HG03064 (cell line): ENCODE measurements at regions not wholly inside any gene's neighbourhood (a gene's known extent, or its start where the extent isn't known, plus 50 kb on each side); places are given as distances from the start of the nearest gene placed in this dataset.

Source experiments
- ATAC-seq: cut with Tn5 transposase; IDR thresholded peaks from one replicate; pipeline ENCODE4 v1.9.1; 2021; ENCODE audit warnings: low read depth; ENCODE audit not compliant: unreplicated experiment

GRCh38 chr4:124904723-124905388, 192.3 kb upstream of the ANKRD50 start:
- ATAC-seq: no peak

DNA sequence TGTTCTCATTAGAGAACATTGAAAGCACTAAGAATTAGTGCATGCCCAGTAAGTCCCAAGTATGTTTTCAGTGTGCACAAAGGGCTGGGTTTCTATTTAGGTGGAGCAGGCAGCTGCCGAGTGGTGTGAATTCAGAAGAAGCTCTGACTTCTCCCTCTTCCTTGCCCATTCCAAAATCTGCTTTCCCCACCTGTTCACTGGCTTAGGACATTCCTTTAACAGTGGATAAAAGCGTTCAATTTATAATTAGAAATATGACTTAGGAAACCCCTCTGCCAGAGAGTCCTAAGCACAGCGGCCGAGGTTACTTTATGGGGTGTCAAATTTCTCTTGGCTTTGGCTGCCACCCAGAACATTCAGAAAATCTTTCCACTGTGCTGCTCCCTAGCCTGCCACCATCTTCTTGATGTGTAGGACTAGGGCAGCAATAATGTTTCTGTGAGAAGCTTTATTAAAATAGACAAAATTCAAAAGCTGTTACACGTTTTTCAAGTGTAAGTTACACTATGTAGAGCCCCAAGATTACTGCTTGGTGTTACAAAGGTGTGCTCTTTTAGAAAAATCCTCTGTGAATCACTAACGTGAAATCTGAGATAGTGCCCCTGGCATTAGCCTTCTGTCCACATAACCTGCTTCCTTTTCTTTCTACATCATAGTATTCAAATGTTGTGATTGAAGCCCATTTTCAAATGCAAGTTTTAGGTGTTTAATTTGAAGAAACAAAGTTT, 191.6 kb upstream of the ANKRD50 start:
- ATAC-seq: no peak

- ATAC-seq: no peak
These were observed 189.5 kb upstream of the ANKRD50 start for GRCh38 chr4:124902001-124902515.

- ATAC-seq: no peak
These were observed 187.5 kb upstream of the ANKRD50 start for GRCh38 chr4:124899997-124900396.

- no peak for ATAC-seq
These were observed 178.0 kb upstream of the ANKRD50 start for GRCh38 chr4:124890522-124890921.

DNA sequence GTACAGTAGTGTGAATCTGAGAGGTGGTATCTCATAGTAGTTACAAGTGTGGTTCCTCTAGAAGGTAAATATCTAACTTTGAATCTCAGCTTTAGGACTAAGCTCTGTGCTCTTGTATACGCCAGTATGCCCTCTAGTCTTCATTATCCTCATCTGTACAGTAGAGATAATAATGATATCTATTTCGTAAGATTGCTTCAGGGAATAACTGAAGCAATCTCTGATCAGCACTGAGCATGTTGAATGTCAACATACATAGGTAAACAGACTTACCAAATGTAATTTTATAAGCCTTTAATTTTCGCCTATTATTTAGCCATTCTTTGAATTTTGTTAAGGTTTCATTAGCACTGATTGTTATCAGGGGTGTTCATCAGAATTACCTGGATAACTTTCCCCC, 175.2 kb upstream of the ANKRD50 start:
- ATAC-seq: no peak

DNA sequence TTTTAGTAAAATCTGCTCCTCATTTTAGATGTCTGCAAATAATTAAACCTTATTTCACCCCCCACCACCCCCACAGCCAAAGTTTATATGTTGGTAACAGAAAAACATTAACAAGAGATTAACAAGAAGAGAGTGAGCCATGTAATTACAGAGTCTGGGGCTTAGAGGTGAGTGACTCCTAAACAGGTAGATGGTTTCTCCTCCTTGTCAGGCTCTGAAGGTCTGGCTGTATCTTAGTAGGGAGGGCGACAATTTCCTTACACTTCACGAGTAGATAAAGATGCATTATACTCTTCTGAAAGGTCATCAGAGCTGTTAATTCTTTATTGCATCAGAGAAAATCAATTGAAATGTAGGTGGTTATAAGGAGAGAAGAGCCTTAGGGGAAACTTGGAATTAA, 171.8 kb upstream of the ANKRD50 start:
- ATAC-seq: no peak

DNA sequence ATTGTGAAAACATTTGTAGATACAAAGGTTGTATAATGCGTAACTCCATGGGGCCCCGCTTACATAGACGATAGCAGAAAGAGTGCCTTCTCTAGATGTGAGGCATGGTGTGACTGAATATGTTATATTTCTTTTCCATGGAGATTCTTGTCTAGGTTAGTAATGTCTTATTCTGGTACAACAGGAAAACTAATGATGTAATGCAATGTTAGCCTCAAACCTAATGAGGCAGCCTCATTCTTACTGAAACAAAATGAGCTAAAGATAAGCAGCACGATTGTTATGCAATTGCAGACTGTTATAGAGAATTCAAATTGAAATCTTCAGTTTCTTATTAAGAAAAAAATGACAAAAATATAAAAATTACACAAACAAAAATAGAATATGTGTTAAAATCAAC, 171.1 kb upstream of the ANKRD50 start:
- ATAC-seq: no peak

DNA sequence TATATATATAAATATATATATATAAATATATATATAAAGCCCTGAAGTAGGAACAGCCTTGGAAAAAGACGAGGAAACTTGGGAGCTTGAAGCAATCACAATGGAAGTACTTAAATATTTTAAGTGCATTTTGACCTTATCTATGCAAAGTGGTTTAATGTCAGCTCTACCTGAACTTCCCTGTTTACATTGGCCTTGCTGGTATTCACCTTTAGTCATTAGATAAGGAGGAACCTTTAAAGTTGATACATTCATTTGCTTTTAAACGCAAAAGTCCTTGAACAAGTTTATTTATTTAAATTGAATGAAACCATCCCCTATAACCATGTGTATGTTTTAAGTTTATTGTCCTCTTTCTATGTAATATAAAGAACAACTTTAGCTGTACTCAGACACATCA, 166.7 kb upstream of the ANKRD50 start:
- no peak for ATAC-seq

DNA sequence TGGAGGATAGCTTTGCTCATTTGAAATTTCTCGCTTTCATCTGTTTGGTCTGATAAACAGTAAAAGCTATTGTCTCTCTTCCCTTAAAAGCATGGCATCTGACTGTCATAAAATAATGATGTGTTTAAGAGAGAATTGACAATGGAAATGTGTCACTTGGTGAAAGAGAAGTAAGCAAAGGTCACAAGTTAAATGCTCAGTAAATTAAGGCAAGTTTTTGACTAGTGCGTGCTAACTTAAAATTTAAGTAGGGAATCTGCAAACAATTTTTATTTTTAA, 161.6 kb upstream of the ANKRD50 start:
- no peak for ATAC-seq

- no peak for ATAC-seq
These were observed 161.0 kb upstream of the ANKRD50 start for GRCh38 chr4:124873361-124874171.

GRCh38 chr4:124872659-124873058, 160.1 kb upstream of the ANKRD50 start:
- no peak for ATAC-seq

GRCh38 chr4:124869961-124870495, 157.5 kb upstream of the ANKRD50 start:
- no peak for ATAC-seq

DNA sequence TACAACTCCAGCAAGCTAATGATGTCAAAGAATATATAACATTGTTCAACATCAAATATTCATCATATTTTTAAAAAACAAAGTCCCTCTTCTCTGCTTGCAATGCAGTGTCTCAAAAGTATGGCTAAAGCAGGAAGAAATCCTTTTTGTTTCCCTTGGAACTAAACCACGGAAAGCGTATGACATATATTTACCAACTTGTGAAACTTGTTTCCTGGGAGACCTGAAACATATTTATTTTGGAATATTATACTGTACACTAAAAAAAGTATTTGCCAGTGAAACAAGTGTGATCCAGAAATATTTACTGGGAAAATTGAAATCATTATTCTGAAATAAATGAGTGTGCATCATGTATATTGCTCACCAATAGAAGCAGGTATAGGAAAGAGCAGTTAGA, 156.0 kb upstream of the ANKRD50 start:
- ATAC-seq: no peak

DNA sequence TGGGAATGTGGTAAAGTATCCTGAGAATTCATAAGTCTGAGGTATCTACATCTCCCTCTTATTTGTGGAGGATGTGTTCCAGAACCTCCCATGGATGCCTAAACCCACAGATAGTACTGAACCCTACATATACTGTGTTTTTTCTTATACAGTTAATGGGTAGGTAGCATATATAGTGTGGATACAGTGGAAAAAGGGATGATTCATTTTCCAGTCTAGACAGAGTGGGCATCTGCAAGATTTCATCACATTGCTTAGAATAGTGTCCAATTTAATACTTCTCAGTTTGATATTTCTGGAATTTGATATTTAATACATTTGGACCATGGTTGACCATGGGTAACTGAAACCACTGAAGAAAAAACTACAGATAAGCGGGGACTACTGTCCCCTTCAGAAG, 155.0 kb upstream of the ANKRD50 start:
- ATAC-seq: no peak

DNA sequence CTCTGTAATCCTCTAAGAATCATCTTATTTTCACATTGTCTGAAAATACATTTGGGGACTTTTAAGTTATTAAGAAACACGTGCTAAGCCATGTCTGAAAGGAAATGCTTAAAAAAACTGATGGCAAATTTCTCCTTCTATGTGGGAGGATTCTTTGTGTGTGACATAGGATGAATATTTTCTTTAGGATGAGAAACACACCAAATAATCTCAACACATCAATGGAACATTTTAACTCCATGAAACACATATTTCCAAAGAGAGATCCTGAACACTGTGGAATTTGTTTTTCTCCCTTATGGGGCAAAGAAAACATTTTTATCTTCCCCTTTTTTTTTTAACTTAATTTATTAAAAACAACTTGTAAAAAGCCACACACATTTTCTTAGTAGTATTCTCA, 153.8 kb upstream of the ANKRD50 start:
- ATAC-seq: no peak

DNA sequence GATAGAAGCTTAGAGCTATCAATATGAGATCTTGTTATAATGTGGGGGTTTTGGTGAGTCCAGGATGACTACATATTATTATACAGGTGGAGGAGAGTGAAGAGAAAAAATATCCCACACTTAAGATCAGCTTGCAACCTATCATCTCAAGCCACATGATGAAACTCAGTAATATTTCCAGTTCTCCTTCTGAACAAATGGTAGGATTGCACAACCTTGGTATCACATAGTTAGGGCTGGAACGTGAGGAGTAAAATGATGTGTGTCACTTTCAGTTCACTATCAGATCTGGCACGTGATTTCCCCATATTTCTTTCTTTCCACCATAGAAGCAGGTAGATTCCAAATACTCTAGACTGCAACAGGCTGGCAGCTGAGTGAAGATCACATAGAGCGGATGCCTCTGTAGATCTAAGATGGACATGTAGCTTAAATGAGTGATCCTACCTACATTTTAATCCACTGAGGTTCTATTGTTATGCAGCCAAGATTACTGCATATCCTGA, 150.6 kb upstream of the ANKRD50 start:
- ATAC-seq: no peak

GRCh38 chr4:124862261-124862660, 149.7 kb upstream of the ANKRD50 start:
- ATAC-seq: no peak

- no peak for ATAC-seq
These were observed 149.2 kb upstream of the ANKRD50 start for GRCh38 chr4:124861761-124862160.

DNA sequence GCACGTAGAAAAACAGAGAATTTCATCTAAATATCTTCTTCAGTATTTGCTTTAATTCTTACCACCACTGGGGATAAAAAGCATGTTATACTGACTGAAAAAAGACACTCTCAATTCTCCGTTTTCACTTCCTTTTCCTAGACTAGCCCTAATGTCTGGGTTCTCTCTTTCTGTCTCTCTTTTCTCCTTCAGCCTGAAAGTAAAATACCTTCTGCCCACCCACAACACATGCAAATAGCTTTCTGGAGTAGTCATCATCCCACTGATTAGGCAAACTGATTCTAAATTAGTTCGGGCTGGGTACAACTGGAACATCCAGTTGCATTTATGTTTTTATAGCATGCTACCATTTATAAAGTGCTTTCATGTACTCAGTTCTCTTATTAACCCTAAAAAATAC, 142.4 kb upstream of the ANKRD50 start:
- peak; percentile 74 for ATAC-seq

GRCh38 chr4:124851741-124852140, 139.2 kb upstream of the ANKRD50 start:
- no peak for ATAC-seq
